ENCODE measurements at regions not wholly inside any gene's neighbourhood (a gene's known extent, or its start where the extent isn't known, plus 50 kb on each side); places are given as distances from the start of the nearest gene placed in this dataset.

DNA sequence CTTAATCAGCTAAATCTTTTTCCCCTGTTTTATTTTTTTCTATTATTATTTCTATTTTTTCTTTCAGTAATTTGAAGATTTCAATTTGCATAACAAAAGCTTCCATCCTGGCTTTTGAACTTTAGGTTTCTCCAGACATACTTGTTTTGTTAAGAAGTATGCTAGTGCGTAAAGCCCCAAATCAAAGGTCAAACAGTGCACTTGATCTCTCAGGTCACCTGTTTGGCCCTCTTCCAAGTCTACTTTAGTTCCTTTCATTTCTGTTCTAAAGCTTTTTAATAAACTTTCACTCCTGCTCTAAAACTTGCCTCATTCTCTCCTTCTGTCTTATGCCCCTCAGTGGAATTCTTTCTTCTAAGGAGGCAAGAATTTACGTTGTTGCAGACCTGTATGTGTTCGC lies 54.6 kb upstream of the ATXN7L3B start:
- TF ChIP-seq CTCF (IDR thresholded peaks at IDR 0.05) (no peak), POLR2A (IDR thresholded peaks at IDR 0.05) (no peak)
